VCaP (cell line): ENCODE measurements at regions not wholly inside any gene's neighbourhood (a gene's known extent, or its start where the extent isn't known, plus 50 kb on each side); places are given as distances from the start of the nearest gene placed in this dataset.

Source experiments
- H3K27ac ChIP-seq: fragments of 450-650 bp; 2 replicates; pipeline ENCODE4 v1.5.1; 2017
- TF ChIP-seq, protein P1 (sequence below): fragments of 450-650 bp; conservative IDR thresholded peaks from 2 replicates; pipeline ENCODE4 v1.5.1; 2017; ENCODE audit warnings: mild to moderate bottlenecking, moderate library complexity

DNA sequence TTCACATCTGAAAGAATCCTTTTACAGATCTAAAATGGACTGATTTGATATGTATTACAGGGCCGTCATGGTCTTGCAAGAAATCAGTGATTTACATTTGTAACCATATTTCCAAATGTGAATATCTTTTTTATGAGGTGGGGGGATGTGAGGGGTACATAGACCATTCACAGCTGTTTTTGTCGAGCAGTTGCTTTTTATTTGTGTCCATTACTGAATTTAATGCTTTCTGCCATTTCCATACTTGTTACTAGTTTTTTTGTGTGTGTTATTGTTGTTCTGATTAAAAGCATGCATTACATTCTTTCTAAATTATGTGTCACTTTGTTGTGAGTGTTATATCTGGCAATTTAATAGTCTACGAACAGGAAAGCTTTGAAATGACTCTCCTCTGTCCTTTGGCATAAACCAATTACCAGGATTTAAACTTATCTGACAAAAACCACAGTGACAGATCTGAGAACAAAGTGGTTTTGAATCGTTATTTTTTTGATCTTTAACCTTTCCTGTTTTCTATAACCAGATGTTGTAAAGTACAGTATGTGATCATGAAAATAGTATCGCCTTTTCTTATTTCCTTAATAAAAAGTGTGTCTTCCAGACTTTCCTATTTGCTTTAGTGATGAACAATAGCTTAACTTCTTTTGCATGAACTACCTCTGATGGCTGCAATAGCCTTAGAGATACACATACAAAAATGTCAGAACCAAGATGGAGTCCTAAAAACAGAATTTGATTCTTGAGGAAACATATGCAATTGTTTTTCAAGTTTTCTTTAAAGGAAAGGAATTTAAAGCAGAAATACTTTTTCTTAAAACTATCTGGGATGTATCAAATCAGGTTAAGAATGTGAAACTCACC, 354.2 kb upstream of the ACVR2A start:
- TF ChIP-seq, protein P1, sequence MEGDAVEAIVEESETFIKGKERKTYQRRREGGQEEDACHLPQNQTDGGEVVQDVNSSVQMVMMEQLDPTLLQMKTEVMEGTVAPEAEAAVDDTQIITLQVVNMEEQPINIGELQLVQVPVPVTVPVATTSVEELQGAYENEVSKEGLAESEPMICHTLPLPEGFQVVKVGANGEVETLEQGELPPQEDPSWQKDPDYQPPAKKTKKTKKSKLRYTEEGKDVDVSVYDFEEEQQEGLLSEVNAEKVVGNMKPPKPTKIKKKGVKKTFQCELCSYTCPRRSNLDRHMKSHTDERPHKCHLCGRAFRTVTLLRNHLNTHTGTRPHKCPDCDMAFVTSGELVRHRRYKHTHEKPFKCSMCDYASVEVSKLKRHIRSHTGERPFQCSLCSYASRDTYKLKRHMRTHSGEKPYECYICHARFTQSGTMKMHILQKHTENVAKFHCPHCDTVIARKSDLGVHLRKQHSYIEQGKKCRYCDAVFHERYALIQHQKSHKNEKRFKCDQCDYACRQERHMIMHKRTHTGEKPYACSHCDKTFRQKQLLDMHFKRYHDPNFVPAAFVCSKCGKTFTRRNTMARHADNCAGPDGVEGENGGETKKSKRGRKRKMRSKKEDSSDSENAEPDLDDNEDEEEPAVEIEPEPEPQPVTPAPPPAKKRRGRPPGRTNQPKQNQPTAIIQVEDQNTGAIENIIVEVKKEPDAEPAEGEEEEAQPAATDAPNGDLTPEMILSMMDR, result no peak
- H3K27ac ChIP-seq, result no peak overlapping the region

DNA sequence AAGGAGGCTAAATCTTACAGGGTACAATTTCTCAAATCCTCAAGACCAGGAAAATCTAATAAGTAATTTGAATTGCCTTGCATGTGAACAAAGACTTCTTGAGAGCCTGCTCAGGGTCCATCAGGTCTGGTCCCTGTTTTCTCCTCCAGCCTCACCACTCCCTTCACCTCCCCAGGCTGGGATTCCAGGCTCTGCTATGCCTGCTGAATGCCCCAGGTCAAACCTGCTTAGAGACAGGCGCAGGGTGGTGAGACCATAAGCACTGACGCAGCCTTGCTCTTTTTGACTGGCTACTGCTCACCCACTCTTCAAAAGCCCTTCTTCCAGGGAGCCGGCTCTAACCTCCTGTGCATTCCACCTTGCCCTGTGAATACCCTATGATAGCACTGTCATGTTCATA, 356.4 kb upstream of the ACVR2A start:
- H3K27ac ChIP-seq, result peak overlapping the region; percentile 84
- TF ChIP-seq, protein P1, result no peak

DNA sequence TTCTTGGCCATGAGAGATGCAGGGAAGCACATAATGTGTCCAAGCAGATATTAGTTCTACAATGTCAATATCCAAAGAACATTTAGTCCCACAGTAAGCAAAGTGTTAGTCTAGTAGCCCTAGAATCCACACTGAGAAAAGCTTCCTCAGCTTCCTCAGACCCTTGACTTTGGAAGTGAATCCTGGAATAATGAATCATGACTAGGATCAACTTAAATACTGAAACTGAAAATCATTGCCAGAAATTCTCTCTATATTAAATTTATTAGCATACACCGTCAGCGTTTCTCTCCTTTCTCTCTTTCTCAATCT, 356.9 kb upstream of the ACVR2A start:
- peak overlapping the region; percentile 84 for H3K27ac ChIP-seq
- TF ChIP-seq, protein P1, result no peak

DNA sequence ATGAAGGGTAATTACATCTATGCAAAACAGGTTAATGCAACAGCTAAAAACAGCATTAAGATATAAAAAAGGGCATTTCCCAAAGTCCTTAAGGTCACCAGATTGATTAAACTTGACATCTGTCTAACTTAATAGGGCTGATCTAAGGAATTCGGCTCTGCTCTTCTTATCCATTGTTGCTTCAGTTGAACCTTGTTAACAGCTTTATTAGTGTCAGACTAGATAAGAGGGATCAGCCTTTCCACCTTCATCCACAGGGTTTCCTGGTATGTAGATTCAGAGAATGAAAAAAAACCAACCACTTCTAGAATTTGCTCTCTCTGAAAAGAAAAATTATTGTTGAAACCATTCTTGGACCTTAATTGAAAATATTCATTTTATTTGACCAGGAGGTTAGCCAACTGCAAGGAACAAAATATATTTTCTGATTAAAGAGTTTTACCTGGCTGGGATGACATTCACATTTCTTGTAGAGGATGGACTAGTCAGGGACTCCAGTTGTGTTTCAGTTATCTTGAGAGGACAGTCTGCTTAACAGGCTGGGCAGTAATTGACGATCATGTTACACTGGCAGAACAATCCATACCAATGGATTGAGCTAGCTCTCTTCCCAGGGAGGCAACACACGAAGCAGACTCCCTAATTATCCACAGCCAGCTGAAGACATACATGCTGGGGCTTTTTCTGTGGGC, 357.4 kb upstream of the ACVR2A start:
- H3K27ac ChIP-seq, result peak overlapping the region; percentile 84
- TF ChIP-seq, protein P1, result no peak

DNA sequence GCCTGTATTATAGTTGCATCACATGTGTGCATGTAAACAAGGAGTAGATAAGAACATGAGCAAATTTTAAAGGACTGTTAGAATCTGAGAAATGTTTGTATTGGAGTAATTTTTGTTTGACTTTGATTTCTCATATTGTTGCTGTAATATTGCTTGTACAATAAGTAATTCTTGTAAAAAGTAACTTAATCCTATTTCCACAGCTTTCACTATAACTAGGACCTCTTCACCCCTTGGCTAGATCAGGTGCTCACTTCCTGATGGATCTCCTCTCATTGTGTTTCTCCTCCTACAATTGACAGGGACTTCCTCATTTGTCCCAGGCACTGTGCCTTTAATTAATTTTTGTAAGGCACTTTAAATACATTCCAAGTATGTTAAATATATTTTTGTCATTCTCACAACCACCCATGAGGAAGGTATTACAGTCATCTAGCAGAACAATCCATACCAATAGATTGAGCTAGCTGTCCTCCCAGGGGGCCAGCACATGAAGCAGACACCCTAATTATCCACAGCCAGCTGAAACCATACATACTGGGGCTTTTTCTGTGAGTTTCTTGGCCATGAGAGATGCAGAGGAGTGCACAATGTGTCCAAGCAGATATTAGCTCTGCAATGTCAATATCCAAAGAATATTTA, 359.5 kb upstream of the ACVR2A start:
- H3K27ac ChIP-seq, result peak overlapping the region; percentile 84
- TF ChIP-seq, protein P1, result no peak

DNA sequence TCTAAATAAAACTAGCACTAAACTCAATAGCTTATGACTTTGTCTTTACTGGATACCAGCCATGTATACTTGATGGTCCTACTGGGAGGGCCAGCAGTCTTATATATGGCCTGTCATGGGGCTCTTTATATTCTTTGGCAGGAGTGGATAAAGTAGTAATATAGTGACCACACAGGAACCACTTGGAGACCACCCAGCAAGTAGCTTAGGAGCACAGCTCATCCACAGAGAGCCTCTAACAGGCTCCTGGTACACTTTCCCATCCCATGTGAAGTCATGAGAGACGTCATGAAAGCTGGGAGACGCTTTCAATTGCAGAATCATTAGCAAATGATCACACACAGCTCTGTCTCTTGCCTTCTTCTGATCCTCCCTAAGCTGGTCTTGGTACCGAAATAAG, 360.9 kb upstream of the ACVR2A start:
- TF ChIP-seq, protein P1, result no peak

More for the DNA sequence above, 360.9 kb upstream of the ACVR2A start:
- peak overlapping the region; percentile 84 for H3K27ac ChIP-seq
